NCI-H82 treated with DMSO at 0.1 percent for 48 hours (cell line): ENCODE measurements at regions not wholly inside any gene's neighbourhood (a gene's known extent, or its start where the extent isn't known, plus 50 kb on each side); places are given as distances from the start of the nearest gene placed in this dataset.

Experiments used
- DNase-seq: peaks from one replicate; lab custom pipeline; 2025; ENCODE audit not compliant: unreplicated experiment; lab: John Stamatoyannopoulos, UW

DNA sequence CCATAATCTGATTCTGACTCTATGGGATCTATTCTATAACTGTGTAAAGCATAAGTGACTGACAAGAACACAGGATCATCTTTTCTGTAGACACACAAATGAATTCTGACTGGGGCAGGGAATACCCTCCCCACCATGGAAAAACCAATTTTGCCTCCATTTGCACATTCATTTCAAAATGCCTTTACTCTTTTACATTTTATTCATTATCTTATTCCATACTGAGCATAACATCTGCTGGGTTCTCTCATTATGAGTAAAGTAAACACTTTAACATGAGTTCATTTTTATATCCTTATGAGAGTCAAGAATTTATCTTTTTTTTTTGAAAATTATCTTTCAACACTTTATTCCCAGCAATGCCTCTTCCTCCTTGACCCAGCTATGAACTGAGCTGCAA, 163.5 kb downstream of the RNF152 start:
- DNase-seq: no peak

DNA sequence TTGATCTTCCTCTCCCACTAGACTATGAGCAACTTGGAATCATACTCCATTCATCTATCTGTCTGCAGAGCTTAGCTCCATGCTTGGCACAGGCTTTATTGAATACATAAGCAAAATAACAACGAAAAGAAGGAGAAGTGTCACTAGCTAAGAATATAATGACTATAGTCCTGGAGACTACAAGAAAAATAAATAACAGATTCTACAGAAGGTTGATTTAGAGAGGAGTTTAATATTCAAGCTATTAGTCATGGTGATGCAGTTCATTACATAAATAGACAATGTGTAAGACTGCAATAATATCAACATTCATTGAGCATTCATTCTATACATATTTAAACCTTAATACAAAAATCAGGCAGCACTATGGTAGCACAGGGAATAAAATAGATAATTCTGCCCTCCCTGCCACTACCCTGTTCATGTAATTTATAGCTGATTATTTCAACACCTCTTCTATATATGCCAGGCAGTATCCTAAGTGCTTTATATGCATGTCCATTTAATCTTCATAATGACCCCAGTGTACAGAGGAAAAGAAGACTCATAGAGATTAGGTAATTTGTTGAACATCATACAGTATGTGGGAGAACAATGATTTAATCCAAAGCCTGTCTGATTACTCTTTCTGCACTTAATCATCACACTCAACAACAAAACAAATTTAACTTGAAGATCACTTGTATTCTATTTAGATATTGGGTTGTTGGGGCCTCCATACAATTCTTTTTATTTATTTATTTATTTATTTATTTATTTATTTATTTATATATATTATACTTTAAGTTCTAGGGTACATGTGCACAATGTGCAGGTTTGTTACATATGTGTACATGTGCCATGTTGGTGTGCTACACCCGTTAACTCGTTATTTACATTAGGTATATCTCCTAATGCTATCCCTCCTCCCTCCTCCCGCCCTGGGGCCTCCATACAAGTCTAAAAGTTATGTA, 165.3 kb downstream of the RNF152 start:
- DNase-seq: no peak

DNA sequence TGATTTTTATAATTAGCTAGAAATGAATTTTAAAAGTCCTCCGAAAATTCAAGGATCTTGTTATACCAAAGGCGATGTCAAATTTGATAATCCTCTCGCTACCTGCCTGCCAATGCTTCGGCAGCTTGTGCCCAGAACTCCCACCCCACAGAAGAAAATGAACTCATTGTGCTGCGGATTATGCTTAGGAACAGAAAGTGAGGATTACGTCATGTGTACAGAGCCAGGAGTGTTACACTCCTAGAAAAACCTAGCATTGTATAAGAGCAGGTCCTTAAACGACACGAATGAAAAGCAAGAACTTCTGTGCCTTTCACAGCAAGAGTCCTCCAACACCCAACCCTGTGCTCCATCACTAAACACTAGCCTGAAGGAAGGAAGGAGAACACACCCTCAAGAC, 168.3 kb downstream of the RNF152 start:
- DNase-seq: no peak

DNA sequence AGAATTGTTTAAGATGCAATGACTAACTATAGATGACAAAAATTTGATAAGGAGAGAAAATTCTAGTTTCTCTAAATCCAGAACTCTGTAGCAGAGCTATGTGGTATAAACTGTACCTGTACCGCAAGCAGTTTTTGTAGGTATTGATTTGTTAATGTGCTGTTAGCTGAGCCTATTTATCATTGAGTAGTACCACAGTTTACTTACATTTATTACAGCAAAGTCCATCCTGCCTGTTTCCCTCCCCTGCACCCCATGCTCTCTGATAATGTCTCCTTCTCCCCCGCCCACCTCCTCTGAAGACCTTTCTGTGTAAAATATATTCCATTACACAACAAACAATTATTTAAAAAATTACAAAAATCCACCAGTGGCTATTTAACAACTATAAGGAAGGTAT, 170.6 kb downstream of the RNF152 start:
- no peak for DNase-seq

DNA sequence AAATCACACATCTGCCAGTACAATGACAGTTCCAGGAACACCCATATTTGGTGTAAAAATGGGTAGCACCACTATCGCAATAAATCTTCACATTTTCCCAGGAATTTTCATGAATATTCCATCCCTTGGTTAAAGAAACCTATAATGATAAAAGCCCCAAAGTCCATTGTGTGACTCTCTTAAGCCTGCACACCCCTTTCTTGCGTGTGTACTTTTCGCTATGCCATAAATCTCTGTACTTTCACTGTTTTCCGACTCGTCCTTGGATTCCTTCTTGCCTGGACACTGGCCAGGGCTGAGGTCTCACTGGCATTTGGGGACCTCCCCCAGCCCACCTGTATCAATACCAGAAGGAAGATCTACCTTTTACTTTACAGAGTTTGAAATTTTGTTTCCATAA, 172.3 kb downstream of the RNF152 start:
- DNase-seq: no peak

DNA sequence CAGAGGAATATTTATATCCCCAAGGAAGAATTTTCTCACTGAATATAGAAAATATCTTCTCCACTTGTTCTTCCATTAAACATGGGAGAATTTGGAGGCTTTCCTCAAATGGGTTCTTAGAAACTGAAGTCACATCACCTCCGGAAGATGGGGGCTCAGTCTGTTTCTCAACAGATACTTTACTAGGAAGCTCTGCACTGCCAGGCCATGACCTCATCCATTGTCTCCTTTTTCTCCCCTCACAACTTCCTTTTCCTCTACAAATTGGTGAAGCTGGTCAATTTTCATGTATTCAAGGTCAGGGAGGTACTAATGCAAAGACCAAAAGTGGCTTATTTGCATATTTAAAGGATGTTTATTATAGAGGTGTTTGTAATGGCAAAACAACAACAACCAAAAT, 173.1 kb downstream of the RNF152 start:
- no peak for DNase-seq

DNA sequence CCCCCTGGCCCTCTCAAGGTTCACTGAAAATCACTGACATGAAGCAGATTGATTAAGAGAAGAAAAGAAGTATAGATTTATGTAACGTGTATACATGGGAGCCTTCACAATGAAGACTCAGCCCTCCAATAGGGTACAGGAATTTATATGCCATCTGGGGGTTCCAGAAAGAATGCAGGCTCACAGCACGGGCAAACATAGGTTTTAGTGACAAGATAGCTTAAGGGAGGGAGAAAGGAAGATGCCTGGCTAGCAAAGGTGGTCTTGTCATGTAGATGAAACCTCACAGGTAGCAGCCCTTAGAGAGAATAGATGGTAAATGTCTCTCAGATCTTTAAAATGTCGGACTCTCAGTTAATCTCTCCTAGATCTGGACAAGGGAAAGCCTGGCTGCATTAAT, 173.9 kb downstream of the RNF152 start:
- DNase-seq: no peak

DNA sequence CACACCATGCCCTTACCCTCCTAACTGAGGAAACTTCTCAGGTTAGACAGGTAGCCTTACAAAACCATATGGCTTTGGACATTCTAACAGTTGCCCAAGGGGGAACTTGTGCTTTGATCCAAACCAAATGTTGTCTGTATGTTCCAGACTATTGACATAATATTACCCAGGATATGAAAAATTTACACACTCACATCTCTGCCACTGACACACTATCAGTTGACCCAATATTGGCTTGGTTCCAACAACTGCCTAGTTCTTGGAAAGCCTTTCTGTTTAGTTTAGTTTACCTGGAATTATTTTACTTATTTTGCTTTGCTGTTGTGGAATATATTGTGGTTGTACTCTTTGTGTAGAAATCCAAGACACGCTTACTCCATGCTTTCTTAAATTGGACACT, 178.4 kb downstream of the RNF152 start:
- DNase-seq: no peak

DNA sequence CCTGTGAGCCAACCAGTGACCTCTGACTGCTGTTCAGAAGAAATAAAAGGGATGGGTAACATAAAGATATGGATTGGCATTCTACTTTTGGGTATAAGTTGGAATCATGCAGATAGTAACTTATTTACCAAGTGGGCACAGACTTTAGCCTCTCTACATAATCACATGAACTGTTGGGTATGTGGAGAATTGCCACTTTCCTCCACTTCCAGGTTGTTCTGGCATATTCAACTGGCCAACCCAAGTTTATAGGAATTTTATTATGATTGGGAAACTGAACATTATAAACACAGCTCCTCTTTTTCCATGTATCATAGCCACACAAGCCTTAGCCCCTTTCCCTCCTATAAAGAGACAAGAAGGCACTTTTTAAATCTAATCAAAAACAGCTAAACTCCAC, 179.3 kb downstream of the RNF152 start:
- no peak for DNase-seq

DNA sequence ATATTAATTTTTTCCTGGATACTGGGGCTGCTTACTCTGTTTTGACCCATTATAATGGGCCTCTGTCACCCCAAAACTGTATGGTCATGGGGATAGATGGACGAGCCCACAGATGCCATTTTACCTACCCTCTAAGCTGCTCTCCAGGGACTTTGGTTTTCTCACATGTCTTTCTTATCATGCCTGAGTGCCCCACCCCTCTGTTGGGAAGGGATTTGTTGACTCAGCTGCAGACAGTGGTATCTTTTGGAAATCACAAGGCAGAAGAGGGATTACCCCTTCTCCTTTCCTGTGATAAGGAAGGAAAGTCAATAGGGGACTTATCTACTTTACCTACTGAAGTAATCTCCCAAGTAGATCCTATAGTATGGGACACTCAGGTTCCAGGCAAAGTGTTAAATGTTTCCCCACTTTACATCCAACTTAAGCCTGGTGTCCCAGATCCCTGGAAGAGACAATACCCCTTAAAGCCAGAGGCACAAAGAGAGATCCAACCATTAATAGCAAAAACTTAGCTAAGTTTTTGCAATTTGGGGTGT, 182.7 kb downstream of the RNF152 start:
- DNase-seq: no peak

DNA sequence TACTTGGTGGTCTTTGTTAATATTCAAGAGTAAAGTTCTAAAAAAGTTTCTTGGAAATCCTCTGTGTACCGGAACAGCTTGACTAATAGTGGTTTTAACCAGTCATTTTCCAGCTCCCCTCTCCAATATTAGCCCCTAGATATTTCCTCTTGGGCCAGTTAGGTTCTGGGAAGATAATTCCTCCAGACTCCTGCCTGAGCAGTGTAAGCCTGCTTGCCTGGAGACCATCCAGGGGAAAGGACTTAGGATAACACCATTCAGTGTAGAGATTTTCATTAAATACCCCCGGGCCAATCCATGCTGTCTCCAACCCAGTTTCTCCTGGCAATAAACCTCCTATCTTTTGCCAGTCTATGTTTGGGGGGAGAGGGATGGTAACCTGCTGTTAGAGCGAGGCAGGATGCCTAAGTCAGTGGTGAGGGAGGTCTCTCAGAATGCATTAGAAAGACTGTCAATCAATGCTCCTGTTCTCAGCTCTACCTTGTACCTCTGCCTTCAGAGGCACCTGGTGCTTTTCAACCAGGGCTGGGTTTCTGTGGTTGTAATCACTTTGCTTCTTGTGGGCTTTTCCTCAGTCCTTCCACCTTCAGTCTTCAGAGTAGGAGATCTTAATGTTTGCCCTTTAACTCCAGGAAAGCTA, 186.4 kb downstream of the RNF152 start:
- DNase-seq: no peak

DNA sequence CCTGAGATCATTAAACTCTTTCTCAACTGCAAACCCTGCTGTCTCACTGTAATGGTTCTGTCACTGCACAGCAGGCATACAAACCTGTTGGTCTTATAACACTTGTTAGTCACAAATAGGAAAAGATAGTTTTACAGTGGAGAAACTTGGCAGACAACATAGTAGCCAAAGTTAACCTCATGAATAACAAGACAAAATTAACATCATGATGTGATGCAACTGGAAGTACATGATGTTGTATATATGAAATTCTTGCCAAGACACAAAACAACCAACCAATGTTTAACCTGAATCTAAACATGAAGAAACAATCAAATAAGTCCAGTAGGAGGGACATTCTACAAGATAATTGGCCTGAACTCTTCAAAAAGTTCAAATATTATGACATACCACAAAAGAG, 189.3 kb downstream of the RNF152 start:
- DNase-seq: no peak

DNA sequence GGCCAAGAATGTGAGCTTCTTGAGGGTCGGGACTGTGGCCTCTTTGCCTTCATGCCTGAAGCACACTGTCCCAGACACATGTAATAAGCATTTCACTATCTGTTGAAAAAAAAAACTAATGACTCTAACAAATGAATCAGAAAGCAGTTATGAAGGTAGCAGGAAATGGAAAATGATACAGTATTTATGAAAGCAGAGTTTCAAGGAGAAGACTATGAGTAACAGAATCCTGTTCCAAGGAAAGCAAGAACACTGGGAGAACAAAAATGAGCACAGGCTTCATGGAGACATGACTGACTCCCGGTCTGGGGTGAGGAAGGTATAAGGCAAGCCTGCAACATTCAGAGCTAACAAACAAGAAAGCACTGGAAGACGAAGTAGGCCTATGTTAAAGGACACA, 190.8 kb downstream of the RNF152 start:
- no peak for DNase-seq

DNA sequence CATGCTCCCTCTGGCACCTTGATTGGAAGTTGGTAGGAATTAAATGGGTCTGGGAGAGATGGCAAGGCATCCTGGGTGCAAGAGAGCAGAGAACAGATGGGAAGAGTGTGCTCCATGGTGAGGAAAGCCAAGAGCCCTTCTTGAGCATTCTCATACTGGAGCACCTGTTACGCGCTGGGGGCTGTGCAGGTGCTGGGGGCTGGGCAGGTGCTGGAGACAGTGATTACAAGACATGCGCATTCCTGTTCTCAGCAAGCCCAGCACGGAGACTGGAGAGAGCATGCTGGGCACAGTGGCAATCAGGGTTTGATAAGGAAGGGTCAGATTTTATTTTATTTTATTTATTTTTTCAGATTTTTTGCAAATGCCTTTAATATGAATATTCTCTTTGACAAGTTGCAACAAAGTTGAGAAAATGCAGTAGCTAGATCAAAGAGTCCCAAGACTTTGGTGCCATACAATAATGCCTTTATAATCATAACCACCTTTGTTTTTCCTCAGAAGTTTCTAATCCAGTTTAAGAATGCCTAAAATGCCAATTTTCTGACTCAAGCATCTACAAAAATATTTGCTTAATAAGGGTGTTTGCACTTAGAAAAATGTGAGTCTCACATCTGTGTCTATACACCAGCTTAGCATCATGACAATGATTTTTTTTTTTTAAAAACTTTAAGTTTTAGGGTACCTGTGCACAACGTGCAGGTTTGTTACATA, 193.3 kb downstream of the RNF152 start:
- no peak for DNase-seq

DNA sequence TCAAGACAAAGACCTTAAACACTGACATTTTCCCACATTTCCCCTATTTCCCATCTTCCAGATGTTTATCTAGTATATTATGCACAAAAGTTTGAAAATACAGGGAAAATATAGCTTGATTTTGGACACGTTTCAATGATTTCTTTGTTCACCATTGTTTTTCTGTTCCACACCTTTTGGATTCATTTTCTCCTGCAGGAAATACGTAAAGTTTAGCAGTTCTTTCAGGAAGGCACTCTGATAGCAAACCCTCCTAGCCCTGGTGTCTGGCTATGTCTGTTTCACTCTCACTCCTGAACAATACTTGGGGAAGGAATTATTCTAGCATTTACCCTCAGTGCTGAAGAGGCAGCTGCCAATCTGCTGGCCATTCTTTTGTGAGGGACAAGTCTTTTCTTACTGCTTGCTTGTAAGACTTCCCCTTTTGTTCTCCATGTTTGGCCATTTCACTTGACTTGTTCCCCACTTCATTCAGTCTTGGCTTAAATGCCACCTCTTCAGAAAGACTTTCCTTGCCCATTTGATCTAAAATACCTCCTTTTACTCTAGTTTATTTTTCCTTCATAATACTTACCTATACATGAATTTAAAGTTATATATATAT, 195.4 kb downstream of the RNF152 start:
- no peak for DNase-seq

DNA sequence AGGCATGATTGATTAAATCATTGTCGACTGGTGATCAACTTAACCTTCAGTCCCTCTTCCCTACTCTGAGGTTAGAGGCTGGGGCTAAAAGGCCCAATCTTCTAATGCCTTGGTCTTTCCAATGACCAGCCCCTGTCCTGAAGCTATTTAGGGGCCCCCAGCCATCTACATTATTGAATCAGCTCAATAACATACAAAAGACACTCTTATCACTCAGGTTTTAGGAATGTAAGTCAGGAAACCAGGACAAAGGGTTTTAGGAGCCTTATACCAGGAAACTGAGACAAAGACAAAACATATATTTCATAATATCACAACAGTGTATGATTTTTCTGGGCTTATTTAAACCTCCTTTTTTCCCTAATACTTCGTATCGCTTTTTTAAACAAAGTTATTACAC, 198.6 kb downstream of the RNF152 start:
- DNase-seq: no peak

DNA sequence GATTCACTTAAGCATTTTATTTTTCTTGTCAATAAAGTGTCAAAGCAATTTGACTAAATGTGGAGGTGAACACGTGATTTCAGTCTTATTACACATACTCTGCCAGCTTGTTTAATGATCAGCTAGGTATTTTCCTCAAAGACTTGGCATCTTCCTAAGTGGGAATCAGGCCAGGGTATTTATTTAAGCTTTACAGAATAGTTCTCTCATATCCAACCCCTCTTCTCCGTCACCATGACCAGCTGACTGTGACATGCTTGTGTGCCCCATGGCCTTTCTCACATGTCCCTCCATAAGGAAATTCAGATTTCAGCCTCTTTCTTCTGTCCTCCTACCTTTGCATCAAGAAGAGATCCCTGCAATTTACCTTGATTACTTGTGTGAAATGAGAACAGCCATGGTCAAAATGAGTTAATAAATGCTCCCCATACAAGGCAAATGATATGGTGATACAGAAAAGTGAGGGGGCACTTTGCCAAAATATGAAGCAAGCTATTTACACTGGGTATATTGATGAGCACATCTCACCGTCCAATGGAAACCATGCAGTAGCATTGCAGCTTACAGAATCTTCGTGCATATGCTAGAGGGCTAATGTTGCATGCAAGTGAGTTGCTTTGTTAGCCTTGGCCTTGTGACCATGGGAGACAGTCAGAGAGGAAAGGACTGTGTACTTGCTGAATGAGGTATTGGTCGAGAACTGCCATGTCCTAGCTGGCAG, 202.2 kb downstream of the RNF152 start:
- no peak for DNase-seq

DNA sequence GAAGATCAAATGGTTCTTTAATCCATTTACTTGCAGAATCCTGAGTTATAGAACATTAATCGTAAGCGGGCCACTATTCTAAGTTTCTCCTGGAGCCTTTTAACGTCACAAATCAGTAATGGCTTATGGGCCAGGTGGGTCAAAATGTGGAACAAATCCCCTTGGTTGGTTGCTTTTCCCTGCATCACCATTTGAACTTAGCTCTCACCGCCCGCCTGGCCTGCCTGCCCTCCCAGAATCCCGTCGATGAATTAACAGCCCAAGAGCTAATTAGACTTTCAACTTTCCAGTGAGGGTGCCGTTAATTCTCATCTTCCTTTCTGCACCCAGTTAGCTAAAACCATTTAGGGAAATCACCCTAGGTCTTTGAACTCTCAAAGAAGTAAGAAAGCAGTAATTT, 205.5 kb downstream of the RNF152 start:
- peak; percentile 95 for DNase-seq

DNA sequence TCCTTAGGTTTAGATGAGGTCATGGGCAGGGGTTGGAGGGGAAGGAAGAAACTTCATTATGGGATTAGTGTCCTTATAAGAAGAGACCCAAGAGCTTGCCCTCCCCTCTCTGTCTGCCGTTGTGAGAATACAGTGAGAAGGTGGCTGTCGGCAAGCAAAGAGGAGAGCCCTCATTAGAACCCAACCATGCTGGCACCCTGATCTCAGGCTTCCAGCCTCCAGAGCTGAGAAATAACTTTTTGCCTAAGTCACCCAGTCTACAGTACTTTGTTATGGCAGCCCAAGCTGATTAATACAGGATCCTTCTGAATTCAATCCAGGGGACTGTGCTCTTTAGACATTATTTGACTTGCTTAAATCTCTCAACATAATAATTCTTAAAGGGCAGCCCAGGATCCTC, 209.0 kb downstream of the RNF152 start:
- DNase-seq: no peak

DNA sequence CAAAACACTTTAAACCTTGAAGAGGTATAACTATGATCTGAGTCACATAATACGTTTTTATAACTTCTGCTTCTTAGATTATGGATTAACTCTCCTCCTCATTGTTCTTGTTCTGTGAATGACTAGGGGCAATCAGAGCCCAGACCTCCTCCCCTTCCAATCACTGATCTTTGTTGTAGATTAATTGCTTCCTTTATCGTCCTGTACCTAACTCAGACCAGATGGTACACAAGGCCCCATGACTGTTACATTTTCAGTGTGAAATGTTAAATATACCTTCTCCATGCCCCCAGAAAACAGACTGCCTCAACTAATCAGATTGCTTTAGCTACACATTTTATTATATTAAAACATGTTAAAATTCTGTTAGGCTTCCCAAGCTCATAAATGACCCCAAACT, 211.7 kb downstream of the RNF152 start:
- no peak for DNase-seq

DNA sequence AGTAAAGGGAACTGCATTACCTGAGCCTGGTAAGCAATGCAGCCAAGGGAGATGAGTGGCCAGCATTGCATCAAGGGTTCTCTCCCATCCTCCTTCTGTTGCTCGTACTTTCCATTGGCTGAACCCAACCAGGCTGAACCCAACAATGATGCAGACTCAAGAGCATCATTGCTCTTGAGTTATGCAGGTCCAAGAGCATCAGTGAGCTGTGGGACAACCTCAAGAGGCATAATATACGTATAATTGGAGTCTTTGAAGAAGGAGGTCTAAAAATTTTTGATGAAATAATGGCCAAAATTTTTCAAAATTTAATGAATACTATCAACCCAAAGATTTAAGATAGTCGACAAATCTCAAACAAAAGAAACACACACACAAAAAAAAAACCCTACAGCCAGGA, 213.0 kb downstream of the RNF152 start:
- no peak for DNase-seq
